ENCODE measurements at regions not wholly inside any gene's neighbourhood (a gene's known extent, or its start where the extent isn't known, plus 50 kb on each side); places are given as distances from the start of the nearest gene placed in this dataset.

GRCh38 chr14:98953551-98954348, 318.2 kb downstream of the BCL11B start:
- no peak for DNase-seq (ENCODE audit: low spot score)

DNA sequence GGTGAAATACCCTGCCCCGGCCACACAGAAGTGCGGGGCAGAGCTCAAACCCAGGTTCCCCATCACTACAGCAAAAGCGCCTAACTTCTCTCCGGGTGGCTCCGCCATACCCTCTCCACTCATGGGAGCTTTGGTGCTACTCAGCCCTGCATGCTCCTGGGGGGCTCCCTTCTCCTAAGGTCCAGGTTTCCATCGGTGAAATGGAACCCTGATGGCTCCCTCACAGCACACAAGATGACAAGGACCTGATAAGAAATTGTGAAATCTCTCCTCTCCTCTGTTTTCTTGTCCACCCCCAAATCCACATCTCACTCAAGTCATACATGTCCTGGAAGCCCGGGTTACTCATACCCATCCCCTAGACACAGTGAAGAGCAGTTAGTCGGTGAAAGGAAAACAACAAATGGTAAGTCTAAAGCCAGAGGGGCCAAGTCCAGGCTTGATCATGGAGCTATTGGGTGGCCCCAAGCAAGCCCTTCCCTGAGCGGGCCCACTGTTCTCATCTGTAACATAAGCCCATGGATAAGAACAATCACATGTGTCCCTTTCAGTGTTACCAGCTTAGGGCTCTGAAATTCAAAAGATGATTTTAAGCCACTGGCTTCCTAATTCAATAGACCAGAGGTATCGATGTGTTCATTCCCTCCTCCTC, 317.5 kb downstream of the BCL11B start:
- DNase-seq (ENCODE audit: low spot score) = no peak

GRCh38 chr14:98955036-98955740, 316.8 kb downstream of the BCL11B start:
- no peak for DNase-seq (ENCODE audit: low spot score)

GRCh38 chr14:98955741-98956070, 316.3 kb downstream of the BCL11B start:
- DNase-seq (ENCODE audit: low spot score) = no peak

DNA sequence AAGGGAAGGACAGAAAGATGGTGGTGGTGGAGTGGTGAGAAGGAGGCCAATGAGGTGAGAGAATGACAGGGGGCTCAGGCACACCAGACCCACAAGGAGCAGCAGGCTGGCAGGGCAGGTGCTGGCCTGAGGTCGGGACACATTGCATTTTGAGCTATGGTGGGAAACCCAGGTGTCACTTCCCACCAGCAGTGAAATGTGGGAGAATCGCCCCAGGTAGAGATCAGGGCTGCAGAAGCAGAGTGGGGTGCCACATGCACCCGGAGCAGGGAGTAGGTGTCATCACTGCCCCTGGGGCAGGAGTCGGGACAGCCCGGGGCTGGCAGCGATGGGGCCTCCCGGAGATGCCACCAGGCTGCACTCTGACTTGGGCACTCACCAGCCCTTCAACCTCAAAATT, 315.8 kb downstream of the BCL11B start:
- no peak for DNase-seq (ENCODE audit: low spot score)

DNA sequence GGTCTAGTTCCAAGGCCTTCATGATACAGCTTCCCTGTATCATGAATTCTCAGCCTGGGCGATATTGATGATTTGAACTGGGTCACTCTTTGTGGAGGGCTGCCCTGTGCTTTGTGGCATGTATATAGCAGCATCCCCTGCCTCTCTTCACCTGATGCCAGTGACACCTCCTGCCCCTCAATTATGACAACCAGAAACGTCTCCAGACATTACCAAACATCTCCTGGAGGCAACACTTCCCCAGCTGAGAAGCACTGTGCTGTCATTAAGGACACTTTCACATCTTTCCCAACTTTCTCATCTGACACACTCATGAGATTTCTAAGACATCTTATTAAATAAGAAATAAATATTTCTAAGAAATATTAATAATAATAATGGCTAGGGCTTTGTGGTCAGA, 315.3 kb downstream of the BCL11B start:
- no peak for DNase-seq (ENCODE audit: low spot score)

DNA sequence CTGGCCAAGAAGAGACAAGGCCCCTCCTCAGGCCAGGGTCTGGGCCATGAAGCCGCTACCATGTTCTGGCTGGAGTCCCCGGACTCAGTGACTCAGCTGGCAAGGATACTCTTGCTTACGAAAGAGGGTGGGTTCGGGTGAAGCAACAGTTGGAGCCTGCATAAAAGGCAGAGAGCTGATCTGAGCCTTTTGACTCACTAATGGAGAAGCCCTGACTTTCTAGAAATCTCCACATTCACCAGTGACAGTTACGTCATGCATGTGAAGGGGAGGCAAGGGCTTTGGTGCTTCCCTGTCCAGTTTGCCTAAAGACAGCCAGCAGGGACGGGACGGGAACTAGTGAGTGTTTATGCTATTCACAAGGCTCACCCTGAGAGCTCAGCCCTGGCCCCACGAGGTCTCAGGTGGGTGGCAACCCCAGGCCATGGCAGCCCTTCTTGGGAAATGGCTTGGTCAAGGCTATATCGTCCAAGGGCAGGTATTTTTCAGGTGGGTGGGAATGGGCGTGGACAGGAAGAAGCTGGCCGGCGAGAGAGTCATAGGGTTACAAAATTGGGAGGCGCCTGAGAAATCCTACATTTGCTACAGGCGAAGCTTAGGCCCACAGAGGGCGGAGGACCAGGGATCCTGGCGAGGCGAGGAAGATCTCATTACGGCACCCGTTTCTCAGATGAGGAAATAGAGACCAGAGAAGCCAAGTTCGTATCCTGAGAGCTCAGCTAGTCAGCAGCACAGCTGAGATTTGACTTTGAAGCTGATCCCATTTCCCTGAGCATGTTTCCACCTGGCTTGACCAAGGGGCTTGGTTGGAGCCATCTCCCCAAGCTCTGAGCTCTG, 314.6 kb downstream of the BCL11B start:
- DNase-seq (ENCODE audit: low spot score) = peak; percentile 60

GRCh38 chr14:98958048-98958631, 313.9 kb downstream of the BCL11B start:
- no peak for DNase-seq (ENCODE audit: low spot score)

- DNase-seq (ENCODE audit: low spot score) = no peak
These were observed 313.4 kb downstream of the BCL11B start for GRCh38 chr14:98958632-98959031.

DNA sequence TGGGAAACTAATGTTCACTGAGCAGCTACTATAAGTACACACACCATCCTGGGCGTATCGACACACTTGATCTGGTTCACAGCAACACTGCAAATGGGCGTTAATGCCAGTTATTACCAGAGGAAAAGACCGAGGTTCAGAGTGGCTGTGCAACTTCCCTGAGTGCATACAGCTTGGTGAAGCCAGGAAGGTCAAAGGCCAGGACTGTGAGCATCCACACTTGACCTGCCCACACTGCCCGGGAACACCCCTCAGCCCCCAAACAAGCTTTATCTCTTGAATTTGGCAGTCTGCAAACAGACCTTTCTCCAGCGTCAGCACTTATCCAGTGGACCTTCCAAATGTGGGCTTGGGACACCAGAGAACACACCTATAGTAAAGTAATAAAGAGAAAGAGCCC, 312.6 kb downstream of the BCL11B start:
- DNase-seq (ENCODE audit: low spot score) = no peak

DNA sequence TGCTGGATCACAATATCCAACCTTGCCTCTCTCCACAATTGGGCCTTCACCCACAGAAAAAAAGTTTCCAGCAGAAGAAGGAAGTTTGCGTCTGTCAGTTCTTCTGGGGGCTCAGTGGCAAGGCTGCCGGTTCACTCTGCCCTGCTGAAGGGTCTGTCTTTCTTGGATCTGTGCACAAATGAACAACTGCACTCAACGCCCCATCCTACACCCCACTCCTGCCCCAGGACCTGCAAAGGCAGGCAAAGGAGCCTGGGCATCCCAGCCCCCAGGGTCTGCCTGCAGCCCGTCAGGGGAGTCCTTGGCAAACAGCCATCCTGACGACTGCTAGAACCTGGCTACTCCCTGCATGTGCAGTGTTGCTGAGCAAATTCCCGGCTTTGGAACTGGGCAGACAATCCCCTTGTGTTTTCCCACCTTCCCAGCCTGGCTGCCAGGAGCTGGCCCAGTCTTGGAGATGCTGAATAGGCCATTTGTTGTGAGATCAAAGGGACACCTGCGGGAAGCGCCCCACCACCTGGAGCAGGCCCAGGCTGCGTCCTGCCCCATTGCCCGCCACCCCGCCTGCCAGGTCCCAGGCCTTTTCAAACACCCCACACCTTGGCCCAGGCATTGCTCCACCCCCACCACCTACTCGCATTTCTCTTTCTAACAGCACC, 311.9 kb downstream of the BCL11B start:
- DNase-seq (ENCODE audit: low spot score) = no peak

GRCh38 chr14:98960617-98961013, 311.4 kb downstream of the BCL11B start:
- DNase-seq (ENCODE audit: low spot score) = no peak

DNA sequence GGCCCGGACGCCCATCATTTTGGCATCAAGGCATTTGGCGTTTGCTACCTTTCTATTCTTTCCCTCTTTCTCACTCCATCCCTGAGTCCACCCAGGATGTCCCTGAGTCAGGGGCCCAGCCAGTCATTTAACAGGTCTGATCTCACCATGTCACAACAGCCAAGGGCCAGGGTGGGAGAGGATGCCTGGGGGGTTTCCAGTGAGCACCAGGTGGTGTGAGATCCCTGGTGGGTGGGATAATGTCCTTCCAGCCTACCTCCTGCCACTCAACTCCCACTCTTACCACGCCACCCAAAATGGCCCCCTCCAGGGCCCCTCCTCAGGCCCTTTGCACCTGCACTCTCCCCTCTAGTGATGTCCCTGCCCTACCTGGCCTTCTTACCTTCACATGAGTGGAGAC, 310.8 kb downstream of the BCL11B start:
- no peak for DNase-seq (ENCODE audit: low spot score)

GRCh38 chr14:98962118-98962517, 309.9 kb downstream of the BCL11B start:
- peak; percentile 5 for DNase-seq (ENCODE audit: low spot score)

DNA sequence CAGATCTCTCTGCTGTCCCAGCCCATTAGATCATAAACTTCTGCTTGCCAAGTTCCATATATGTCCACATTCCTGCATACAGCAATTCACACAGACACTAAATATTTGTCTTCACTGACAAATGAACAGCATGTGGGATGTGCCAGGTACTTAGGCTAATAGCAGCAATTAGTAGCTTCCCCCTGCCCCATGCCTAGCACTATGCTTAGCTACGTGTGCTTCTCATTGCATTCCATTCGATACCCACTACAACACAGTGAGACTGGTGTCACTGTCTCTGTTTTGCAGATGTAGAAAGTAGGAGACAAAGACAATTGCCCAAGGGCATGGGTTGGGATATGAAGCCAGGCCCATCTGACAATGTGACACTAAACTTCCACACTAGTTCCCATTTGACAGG, 308.4 kb downstream of the BCL11B start:
- no peak for DNase-seq (ENCODE audit: low spot score)

- DNase-seq (ENCODE audit: low spot score) = no peak
These were observed 307.8 kb downstream of the BCL11B start for GRCh38 chr14:98964171-98964570.

DNA sequence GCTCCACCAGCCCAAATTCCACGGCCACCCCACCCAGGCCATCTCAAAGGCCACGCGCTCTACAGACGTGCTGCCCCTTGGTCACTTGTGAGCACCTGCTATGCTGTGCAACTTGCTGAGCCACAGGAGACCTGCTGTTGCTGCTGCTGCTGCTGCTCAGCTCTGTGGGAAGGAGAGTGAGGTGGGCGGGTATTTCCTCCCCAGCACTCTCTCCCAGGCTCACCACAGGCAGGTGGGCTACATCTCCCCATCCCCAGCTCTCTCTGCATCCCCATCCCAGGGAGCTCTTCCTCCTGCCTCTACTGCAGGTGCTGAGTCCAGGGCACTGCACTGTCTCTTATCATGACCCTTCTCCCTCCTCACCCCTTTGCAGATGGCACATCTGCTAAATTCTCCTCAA, 306.9 kb downstream of the BCL11B start:
- DNase-seq (ENCODE audit: low spot score) = no peak

- DNase-seq (ENCODE audit: low spot score) = no peak
These were observed 306.0 kb downstream of the BCL11B start for GRCh38 chr14:98966016-98966415.

GRCh38 chr14:98966475-98967162, 305.4 kb downstream of the BCL11B start:
- DNase-seq (ENCODE audit: low spot score) = no peak

DNA sequence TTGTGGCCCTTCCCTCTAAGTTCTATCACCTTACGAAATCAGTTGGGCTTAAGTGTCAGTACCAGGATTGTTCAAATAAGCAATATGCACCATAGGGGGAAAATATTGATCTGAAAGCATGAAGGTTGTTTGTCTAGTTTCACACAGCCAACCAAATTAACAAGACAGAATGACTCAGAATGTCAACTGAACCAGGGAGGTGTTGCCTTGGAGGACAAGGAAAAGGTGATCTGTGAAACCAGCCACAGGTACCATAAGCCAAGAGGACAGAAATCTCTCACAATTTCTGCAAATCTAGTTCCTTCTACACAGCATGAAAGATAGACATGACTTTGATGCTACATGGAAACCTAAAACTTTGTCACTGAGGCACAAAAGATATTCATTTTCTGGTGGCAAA, 297.9 kb downstream of the BCL11B start:
- peak; percentile 45 for DNase-seq (ENCODE audit: low spot score)

GRCh38 chr14:98976271-98976670, 295.7 kb downstream of the BCL11B start:
- no peak for DNase-seq (ENCODE audit: low spot score)
